HEK293T (cell line): ENCODE measurements at regions not wholly inside any gene's neighbourhood (a gene's known extent, or its start where the extent isn't known, plus 50 kb on each side); places are given as distances from the start of the nearest gene placed in this dataset.

Experiments used
- ARNT ChIP-seq: fragments of 450-650 bp; IDR thresholded peaks from 2 replicates; pipeline ENCODE4 v1.6.1; 2017; ENCODE audit warnings: mild to moderate bottlenecking
- BHLHE40 ChIP-seq: fragments of 450-650 bp; IDR thresholded peaks from 2 replicates; pipeline ENCODE4 v1.6.1; 2016; ENCODE audit warnings: mild to moderate bottlenecking, moderate library complexity, borderline replicate concordance
- ELF4 ChIP-seq: fragments of 450-650 bp; IDR thresholded peaks from 2 replicates; pipeline ENCODE4 v1.6.1; 2017; ENCODE audit warnings: antibody characterized with exemption
- FOXA1 ChIP-seq: fragments of 450-650 bp; IDR thresholded peaks from 2 replicates; pipeline ENCODE4 v1.6.1; 2016; ENCODE audit warnings: mild to moderate bottlenecking
- FOXK2 ChIP-seq: fragments of 450-650 bp; IDR thresholded peaks from 2 replicates; pipeline ENCODE4 v1.6.1; 2016; ENCODE audit warnings: mild to moderate bottlenecking
- FOXM1 ChIP-seq: fragments of 450-650 bp; IDR thresholded peaks from 2 replicates; pipeline ENCODE4 v1.6.1; 2017; ENCODE audit warnings: mild to moderate bottlenecking, borderline replicate concordance
- HDGF ChIP-seq: fragments of 450-650 bp; IDR thresholded peaks from 2 replicates; pipeline ENCODE4 v1.6.1; 2017; ENCODE audit warnings: antibody characterized with exemption, borderline replicate concordance
- L3MBTL2 ChIP-seq: fragments of 450-650 bp; conservative IDR thresholded peaks from 2 replicates; pipeline ENCODE4 v1.6.1; 2016; ENCODE audit warnings: mild to moderate bottlenecking
- LEF1 ChIP-seq: fragments of 450-650 bp; IDR thresholded peaks from 2 replicates; pipeline ENCODE4 v1.6.1; 2017; ENCODE audit warnings: mild to moderate bottlenecking, borderline replicate concordance
- NFRKB ChIP-seq: fragments of 450-650 bp; IDR thresholded peaks from 2 replicates; pipeline ENCODE4 v1.6.1; 2016; ENCODE audit warnings: mild to moderate bottlenecking, moderate library complexity
- SP1 ChIP-seq: fragments of 450-650 bp; IDR thresholded peaks from 2 replicates; pipeline ENCODE4 v1.6.1; 2017
- SUZ12 ChIP-seq: fragments of 450-650 bp; IDR thresholded peaks from 2 replicates; pipeline ENCODE4 v1.6.1; 2016; ENCODE audit warnings: mild to moderate bottlenecking
- TARDBP ChIP-seq: fragments of 450-650 bp; IDR thresholded peaks from 2 replicates; pipeline ENCODE4 v1.6.1; 2016
- ZNF384 ChIP-seq: fragments of 450-650 bp; IDR thresholded peaks from 2 replicates; pipeline ENCODE4 v1.6.1; 2016

- no peak for TF ChIP-seq ELF4
- no peak for TF ChIP-seq BHLHE40
- no peak for TF ChIP-seq TARDBP
- TF ChIP-seq L3MBTL2 = no peak
- no peak for TF ChIP-seq ZNF384
- no peak for TF ChIP-seq FOXK2
- TF ChIP-seq NFRKB = no peak
- TF ChIP-seq SUZ12 = no peak
- no peak for TF ChIP-seq LEF1
- no peak for TF ChIP-seq HDGF
- no peak for TF ChIP-seq ARNT
- no peak for TF ChIP-seq FOXM1
- TF ChIP-seq SP1 = no peak
- TF ChIP-seq FOXA1 = no peak
These were observed 1293.6 kb upstream of the TENM3 start for GRCh38 chr4:180949424-180950213.
